Chondrocyte (in vitro differentiated cells): ENCODE measurements at regions not wholly inside any gene's neighbourhood (a gene's known extent, or its start where the extent isn't known, plus 50 kb on each side); places are given as distances from the start of the nearest gene placed in this dataset.

Experiments
- DNase-seq: peaks from one replicate; pipeline ENCODE4 v3.0.0; 2021; ENCODE audit warnings: mixed read lengths, low spot score
- H3K27ac Mint-ChIP-seq: one replicate; pipeline ENCODE4 v1.8.0; 2021; ENCODE audit warnings: mild to moderate bottlenecking, moderate library complexity, mixed read lengths; ENCODE audit not compliant: unreplicated experiment
- H3K27me3 Mint-ChIP-seq: 2 replicates; pipeline ENCODE4 v1.8.0; 2021; ENCODE audit warnings: low read depth, mixed read lengths
- H3K36me3 Mint-ChIP-seq: 2 replicates; pipeline ENCODE4 v1.8.0; 2021; ENCODE audit warnings: low read depth, mixed read lengths
- H3K4me1 Mint-ChIP-seq: 2 replicates; pipeline ENCODE4 v1.8.0; 2021; ENCODE audit warnings: low read depth, mild to moderate bottlenecking, mixed read lengths
- H3K4me3 Mint-ChIP-seq: one replicate; pipeline ENCODE4 v1.8.0; 2021; ENCODE audit warnings: mild to moderate bottlenecking, moderate library complexity, mixed read lengths; ENCODE audit not compliant: unreplicated experiment
- H3K9me3 Mint-ChIP-seq: 2 replicates; pipeline ENCODE4 v1.8.0; 2021; ENCODE audit warnings: low read depth, mixed read lengths
- TF ChIP-seq, protein P1 (sequence below): fragments of 200-600 bp; sonication (generic); IDR thresholded peaks from 2 replicates; pipeline ENCODE4 v1.5.0; 2021; ENCODE audit warnings: antibody characterized with exemption, mild to moderate bottlenecking, moderate library complexity

DNA sequence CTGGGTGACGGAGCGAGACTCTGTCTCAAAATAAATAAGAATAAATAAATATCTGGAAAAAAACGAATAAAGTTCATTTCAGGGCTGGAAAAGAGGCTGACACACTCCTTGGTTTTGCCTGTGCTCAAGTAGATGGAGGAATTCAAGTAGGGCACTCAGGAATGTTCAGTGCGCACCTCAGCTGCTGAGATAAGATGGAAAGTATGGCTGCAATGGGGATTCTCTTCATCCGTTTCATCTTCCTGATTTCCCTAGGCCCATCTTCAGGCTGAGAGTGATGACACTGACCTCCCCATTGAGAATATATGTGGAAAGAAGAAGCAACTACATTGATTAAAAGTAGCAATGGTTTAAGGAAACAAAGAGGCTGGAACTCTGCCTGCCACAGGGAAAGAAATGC is 130.5 kb upstream of the ZNF644 start:
- Mint-ChIP-seq H3K36me3 (no peaks in the 10 kb centered on the region), H3K27ac (no peak overlapping the region), H3K27me3 (peaks cover 19% of the 10 kb centered on the region), H3K9me3 (no peaks in the 10 kb centered on the region), H3K4me1 (no peaks in the 10 kb centered on the region), H3K4me3 (no peak overlapping the region)
- TF ChIP-seq, protein P1, sequence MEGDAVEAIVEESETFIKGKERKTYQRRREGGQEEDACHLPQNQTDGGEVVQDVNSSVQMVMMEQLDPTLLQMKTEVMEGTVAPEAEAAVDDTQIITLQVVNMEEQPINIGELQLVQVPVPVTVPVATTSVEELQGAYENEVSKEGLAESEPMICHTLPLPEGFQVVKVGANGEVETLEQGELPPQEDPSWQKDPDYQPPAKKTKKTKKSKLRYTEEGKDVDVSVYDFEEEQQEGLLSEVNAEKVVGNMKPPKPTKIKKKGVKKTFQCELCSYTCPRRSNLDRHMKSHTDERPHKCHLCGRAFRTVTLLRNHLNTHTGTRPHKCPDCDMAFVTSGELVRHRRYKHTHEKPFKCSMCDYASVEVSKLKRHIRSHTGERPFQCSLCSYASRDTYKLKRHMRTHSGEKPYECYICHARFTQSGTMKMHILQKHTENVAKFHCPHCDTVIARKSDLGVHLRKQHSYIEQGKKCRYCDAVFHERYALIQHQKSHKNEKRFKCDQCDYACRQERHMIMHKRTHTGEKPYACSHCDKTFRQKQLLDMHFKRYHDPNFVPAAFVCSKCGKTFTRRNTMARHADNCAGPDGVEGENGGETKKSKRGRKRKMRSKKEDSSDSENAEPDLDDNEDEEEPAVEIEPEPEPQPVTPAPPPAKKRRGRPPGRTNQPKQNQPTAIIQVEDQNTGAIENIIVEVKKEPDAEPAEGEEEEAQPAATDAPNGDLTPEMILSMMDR = no peak
- no peak for DNase-seq

- TF ChIP-seq, protein P1 = no peak
- Mint-ChIP-seq H3K27ac (no peak overlapping the region), H3K36me3 (no peaks in the 10 kb centered on the region), H3K4me1 (no peaks in the 10 kb centered on the region), H3K4me3 (no peak overlapping the region), H3K9me3 (no peaks in the 10 kb centered on the region), H3K27me3 (peaks cover 14% of the 10 kb centered on the region)
- no peak for DNase-seq
Measured at GRCh38 chr1:91151702-91152101, 129.9 kb upstream of the ZNF644 start.

- H3K9me3 Mint-ChIP-seq = peaks cover 2% of the 10 kb centered on the region
- no peak overlapping the region for H3K27ac Mint-ChIP-seq
- TF ChIP-seq, protein P1 = no peak
- peaks cover 5% of the 10 kb centered on the region for H3K27me3 Mint-ChIP-seq
- no peak for DNase-seq
- no peaks in the 10 kb centered on the region for H3K4me1 Mint-ChIP-seq
- H3K4me3 Mint-ChIP-seq = no peak overlapping the region
- H3K36me3 Mint-ChIP-seq = no peaks in the 10 kb centered on the region
Measured at GRCh38 chr1:91148641-91149069, 126.8 kb upstream of the ZNF644 start.

- peaks cover 4% of the 10 kb centered on the region for H3K27me3 Mint-ChIP-seq
- H3K4me3 Mint-ChIP-seq = no peak overlapping the region
- no peak for DNase-seq
Measured at GRCh38 chr1:91141858-91142257, 120.0 kb upstream of the ZNF644 start.

GRCh38 chr1:91138959-91139358 is 117.1 kb upstream of the ZNF644 start:
- no peaks in the 10 kb centered on the region for H3K9me3 Mint-ChIP-seq
- H3K27me3 Mint-ChIP-seq = peaks cover 4% of the 10 kb centered on the region
- DNase-seq = no peak
- H3K4me3 Mint-ChIP-seq = no peak overlapping the region
- TF ChIP-seq, protein P1 = no peak
- no peaks in the 10 kb centered on the region for H3K4me1 Mint-ChIP-seq
- no peaks in the 10 kb centered on the region for H3K36me3 Mint-ChIP-seq
- H3K27ac Mint-ChIP-seq = no peak overlapping the region

More at GRCh38 chr1:91141858-91142257, 120.0 kb upstream of the ZNF644 start:
- Mint-ChIP-seq H3K36me3 (no peaks in the 10 kb centered on the region), H3K9me3 (peaks cover 2% of the 10 kb centered on the region), H3K4me1 (no peaks in the 10 kb centered on the region), H3K27ac (no peak overlapping the region)
- TF ChIP-seq, protein P1 = no peak
